Kidney epithelial cell (primary cell): ENCODE measurements at regions not wholly inside any gene's neighbourhood (a gene's known extent, or its start where the extent isn't known, plus 50 kb on each side); places are given as distances from the start of the nearest gene placed in this dataset.

Source experiments
- DNase-seq: peaks from one replicate; pipeline ENCODE4 v3.0.0-alpha.2; 2010; ENCODE audit warnings: low read depth
- H3K27me3 ChIP-seq: 2 replicates; pipeline ENCODE4 v1.6.0; 2011; ENCODE audit warnings: low read length; ENCODE audit not compliant: control insufficient read depth, insufficient read depth
- H3K36me3 ChIP-seq: 2 replicates; pipeline ENCODE4 v1.5.1; 2011; ENCODE audit warnings: low read length; ENCODE audit not compliant: control insufficient read depth, insufficient read depth
- H3K4me3 ChIP-seq: 2 replicates; pipeline ENCODE4 v1.5.1; 2011; ENCODE audit warnings: low read depth, mild to moderate bottlenecking, control low read depth, low read length
- TF ChIP-seq, protein P1 (sequence below): IDR thresholded peaks from 2 replicates; pipeline ENCODE4 v1.5.1; 2011; ENCODE audit warnings: mild to moderate bottlenecking, moderate library complexity, low read length, control low read depth, inconsistent platforms; ENCODE audit not compliant: insufficient read depth, poor library complexity, severe bottlenecking

- TF ChIP-seq, protein P1, sequence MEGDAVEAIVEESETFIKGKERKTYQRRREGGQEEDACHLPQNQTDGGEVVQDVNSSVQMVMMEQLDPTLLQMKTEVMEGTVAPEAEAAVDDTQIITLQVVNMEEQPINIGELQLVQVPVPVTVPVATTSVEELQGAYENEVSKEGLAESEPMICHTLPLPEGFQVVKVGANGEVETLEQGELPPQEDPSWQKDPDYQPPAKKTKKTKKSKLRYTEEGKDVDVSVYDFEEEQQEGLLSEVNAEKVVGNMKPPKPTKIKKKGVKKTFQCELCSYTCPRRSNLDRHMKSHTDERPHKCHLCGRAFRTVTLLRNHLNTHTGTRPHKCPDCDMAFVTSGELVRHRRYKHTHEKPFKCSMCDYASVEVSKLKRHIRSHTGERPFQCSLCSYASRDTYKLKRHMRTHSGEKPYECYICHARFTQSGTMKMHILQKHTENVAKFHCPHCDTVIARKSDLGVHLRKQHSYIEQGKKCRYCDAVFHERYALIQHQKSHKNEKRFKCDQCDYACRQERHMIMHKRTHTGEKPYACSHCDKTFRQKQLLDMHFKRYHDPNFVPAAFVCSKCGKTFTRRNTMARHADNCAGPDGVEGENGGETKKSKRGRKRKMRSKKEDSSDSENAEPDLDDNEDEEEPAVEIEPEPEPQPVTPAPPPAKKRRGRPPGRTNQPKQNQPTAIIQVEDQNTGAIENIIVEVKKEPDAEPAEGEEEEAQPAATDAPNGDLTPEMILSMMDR = no peak
- Histone ChIP-seq H3K27me3 (no peaks in the 10 kb centered on the region), H3K4me3 (no peak overlapping the region), H3K36me3 (no peaks in the 10 kb centered on the region)
- no peak for DNase-seq
Measured at GRCh38 chr2:82599021-82599420, 1860.1 kb downstream of the SUCLG1 start.

DNA sequence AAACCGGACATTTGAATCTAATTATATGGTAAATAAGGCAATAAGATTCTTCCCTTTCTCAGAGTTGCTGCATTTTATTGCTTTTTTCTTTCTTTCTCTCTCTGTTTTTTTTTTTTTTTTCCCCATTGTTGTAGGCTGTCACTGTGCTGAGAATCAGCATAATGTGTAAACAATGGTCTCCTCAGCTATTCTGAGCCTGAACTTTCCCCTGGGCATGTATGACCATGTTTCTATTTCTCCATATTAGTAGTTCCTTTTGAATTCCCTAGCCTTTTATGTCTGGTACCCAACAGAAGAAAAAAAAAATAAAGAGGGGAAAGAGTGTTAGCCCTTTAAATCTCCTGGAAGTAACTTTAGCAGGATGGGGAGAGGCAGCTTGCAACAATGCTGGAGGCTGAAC is 1862.5 kb downstream of the SUCLG1 start:
- TF ChIP-seq, protein P1 = no peak
- no peak overlapping the region for H3K4me3 ChIP-seq
- no peaks in the 10 kb centered on the region for H3K36me3 ChIP-seq
- H3K27me3 ChIP-seq = no peaks in the 10 kb centered on the region
- no peak for DNase-seq

DNA sequence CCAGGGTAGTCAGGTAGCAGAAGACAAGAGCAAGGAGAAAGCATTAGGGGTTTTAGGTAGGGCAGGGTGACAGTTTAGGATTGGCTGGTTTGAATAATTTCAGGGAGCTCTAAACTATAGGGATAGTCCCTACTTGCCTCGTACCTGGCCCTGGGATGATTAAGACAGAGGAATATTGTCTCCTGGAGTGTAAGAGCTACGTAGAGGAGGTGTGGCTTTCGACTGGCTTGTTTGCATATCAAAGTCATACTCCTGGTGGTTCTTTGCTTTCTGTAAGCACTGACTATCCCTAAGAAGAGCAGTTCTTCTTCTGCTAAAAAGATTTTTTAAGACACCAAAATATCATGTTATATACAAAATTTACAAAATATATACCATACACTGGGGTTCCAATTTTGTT is 1867.4 kb downstream of the SUCLG1 start:
- no peaks in the 10 kb centered on the region for H3K36me3 ChIP-seq
- no peak overlapping the region for H3K4me3 ChIP-seq
- no peaks in the 10 kb centered on the region for H3K27me3 ChIP-seq
- TF ChIP-seq, protein P1 = no peak
- no peak for DNase-seq

DNA sequence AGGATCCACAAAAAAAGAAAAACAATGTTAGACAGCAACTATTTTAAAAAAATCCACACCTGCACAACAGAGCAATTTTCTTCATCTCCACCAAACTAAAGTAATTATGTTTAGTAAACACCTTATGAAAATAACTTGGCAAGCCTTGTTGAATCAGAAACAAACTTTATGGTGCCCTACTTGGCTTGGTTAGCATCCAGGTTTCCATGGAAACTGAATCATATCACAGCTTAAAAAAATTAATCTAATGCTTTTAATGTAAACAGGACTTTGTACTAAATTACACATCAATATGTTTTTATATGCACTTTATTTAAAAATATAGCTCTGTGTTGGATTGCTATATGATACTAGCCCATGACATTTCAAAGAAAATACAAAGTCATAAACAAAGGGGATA is 1882.4 kb downstream of the SUCLG1 start:
- DNase-seq = no peak
- Histone ChIP-seq H3K27me3 (no peaks in the 10 kb centered on the region), H3K4me3 (no peak overlapping the region), H3K36me3 (no peaks in the 10 kb centered on the region)
- TF ChIP-seq, protein P1 = no peak

DNA sequence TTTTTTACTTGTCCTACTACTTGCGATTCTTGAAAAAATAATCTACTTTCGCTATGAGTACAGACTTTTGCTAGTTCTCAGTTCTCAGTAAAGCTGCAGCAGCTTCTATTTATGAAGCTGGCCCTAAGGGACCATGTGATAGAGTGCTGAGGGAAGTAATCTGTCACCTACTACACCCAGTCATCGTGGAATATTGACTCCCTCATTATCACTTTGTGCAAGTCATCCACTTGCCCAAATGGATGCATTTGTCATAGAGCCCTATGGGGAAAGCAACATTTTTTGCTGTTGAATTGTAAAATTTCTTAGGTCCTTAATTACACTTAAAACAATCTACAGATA is 1919.8 kb downstream of the SUCLG1 start:
- TF ChIP-seq, protein P1 = no peak
- no peaks in the 10 kb centered on the region for H3K27me3 ChIP-seq
- H3K36me3 ChIP-seq = no peaks in the 10 kb centered on the region
- H3K4me3 ChIP-seq = no peak overlapping the region
- DNase-seq = no peak

- H3K36me3 ChIP-seq = no peaks in the 10 kb centered on the region
- TF ChIP-seq, protein P1 = no peak
- H3K27me3 ChIP-seq = no peaks in the 10 kb centered on the region
- H3K4me3 ChIP-seq = no peak overlapping the region
- DNase-seq = no peak
Measured at GRCh38 chr2:82538590-82539279, 1920.3 kb downstream of the SUCLG1 start.
